ENCODE measurements at regions not wholly inside any gene's neighbourhood (a gene's known extent, or its start where the extent isn't known, plus 50 kb on each side); places are given as distances from the start of the nearest gene placed in this dataset.

DNA sequence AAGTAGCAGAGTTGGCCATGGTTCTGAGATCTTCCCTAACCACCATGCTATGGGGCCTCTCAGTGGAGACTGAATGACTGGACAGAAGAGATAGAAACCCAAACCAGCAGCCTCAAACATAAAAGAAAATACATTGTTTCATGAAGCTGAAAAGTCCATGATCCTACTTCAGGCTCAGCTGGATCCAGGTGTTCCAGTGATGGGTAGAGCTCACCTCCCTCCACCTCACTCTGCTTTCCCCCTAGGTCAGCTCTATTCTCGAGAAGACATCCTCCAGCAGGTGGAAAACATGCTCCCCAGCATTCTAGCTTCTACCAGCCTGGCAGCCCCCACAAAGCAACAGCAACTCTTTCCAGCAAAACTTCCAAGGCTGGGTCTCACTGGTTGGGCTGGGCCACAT is 132.1 kb downstream of the OAT start:
- DNase-seq (ENCODE audit: low spot score) = no peak

GRCh38 chr10:124285587-124286527 is 132.9 kb downstream of the OAT start:
- DNase-seq (ENCODE audit: low spot score) = peak; percentile 33

DNA sequence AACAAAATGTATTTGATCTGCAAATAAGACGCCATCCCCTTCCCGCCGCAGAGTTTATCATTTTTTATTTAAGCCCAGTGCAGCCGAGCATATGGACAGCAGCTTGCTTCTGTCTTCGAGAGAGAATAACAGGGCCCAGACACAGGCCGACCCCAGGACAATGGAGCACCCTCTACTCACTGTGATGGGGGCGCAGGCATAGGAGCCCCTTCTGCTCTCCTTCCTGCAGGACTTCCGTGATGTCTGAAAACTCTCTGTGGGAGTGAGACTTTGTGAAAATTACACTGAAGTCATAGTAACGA is 134.8 kb downstream of the OAT start:
- DNase-seq (ENCODE audit: low spot score) = no peak

DNA sequence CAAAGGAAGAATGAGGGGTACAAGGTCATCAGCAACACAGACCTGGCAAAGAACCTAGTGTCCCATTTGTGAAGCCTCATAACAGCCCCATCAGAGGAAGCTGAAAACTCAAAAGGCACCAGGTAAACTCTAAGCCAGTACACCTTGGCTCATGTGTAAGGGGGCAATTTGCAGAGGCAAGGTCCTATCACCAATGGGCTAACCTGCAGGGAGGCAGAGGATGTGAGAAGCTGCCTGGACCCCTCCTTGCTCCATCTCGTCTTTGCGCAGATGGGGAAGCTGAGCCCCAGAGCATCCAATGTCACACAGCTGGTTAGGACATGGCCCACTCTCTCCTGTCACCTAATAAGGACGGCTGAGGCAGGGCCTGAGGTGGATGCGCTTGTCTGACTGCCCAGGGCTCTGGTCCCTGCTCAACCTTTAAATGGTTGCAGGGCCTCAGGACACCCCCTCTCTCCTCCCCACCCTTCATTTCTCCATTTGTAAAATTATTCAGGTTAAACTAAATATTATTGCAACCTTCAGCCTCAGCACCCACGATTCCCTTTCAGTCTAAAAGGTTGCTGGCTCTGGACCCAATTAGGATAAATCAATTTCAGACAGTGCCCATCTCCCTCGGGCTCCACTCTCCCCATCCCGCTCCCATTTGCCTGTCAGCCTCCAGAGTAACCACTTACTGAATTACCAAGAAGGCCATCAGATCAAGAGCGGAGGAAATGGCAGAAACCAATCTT is 135.3 kb downstream of the OAT start:
- no peak for DNase-seq (ENCODE audit: low spot score)

- no peak for DNase-seq (ENCODE audit: low spot score)
These were observed 136.4 kb downstream of the OAT start for GRCh38 chr10:124282326-124282725.

- DNase-seq (ENCODE audit: low spot score) = no peak
These were observed 137.1 kb downstream of the OAT start for GRCh38 chr10:124281666-124282065.

DNA sequence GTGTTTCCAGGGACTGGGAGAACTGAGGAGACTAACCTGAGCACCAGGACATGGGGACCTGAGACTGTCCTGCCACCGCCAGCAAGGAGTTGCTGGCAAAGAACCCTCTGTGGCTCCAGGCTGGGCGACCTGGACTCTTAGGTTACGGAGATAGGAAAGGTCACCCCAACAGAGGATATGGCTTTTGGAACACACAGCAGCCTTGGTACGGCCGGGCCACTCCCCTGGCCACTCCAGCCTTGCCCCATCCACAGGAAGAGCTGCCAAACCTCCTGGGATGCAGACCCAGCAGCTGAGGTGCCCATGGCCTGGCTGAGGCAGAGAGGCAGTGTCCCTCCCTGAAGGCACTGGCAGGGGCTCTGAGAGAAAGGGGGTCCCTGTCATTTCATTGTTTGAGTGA is 137.8 kb downstream of the OAT start:
- no peak for DNase-seq (ENCODE audit: low spot score)

DNA sequence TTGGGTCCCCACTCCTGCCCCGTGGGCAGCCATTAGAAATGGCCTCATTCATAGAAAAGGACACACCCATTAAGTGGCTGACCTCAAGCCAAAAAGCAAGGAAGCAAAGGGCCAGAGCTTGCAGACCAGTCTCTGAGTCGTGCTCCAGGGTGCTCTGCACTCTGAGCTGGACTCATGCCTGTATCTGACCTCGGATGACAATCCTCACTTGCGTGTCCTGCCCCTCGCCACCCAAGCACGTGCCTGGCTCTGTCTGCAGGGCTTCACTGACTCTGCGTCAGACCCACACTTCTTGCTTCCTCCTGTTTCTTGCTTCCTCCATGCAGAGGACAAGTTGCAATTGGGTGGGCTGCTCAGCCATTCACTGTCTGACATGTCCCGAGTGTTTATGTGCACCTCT is 138.8 kb downstream of the OAT start:
- DNase-seq (ENCODE audit: low spot score) = no peak

- no peak for DNase-seq (ENCODE audit: low spot score)
These were observed 139.4 kb downstream of the OAT start for GRCh38 chr10:124279298-124279697.

DNA sequence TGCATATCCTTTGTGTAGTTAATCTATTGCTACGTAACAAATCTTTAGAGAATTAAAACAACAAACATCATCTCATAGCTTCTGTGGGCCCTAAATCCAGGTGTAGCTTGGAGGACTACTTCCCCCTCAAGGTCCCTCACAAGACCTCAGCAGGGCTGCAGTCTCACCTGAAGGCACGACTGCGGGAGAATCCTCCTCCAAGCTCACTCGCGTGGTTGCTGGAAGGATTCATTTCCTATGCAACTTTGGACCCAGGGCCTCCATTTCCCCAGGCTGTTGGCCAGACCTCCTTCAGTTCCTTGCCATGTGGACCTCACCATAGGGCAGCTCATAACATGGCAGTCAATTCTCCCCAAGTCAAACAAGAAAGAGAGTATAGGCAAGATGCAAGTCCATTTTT is 140.4 kb downstream of the OAT start:
- DNase-seq (ENCODE audit: low spot score) = no peak

- DNase-seq (ENCODE audit: low spot score) = no peak
These were observed 145.6 kb downstream of the OAT start for GRCh38 chr10:124273141-124273540.

DNA sequence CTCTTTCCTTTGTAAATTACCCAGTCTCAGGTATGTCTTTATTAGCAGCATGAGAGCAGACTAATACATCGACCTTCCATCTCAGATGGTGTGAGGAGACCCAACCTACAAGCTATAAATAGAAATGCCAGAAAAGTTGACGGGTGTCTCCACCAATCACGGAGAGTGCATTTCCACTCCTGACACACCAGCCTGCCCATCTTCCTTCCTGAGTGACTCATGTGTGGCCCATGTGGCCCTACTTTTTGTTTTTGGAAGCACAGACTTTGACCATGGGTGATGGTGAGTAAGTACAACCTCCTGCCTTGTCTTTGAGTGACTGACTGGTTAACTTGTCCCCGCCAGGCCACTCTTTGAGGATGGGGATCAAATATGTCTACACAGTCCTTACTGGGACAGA is 147.0 kb downstream of the OAT start:
- DNase-seq (ENCODE audit: low spot score) = no peak

GRCh38 chr10:124270530-124271327 is 148.0 kb downstream of the OAT start:
- no peak for DNase-seq (ENCODE audit: low spot score)

DNA sequence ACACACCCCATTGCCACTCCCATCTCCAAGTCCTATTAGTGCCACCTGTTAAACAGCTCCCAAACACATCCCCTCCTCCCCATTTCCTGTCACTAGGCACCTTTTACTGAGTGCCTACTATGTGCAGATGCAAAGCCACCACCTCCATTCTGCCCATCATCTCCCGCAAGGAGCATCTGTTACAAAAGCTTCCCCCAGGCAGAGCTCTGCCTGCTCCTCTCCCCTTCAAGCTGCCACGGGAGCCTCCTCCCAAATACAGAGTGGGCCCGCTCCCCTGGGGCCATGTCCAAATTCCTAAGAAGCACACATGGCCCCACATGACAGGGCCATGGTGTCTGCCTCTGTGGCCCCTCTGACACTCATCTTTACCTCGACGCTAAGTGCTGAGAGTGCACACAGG is 149.7 kb downstream of the OAT start:
- DNase-seq (ENCODE audit: low spot score) = no peak

- DNase-seq (ENCODE audit: low spot score) = no peak
These were observed 150.7 kb downstream of the OAT start for GRCh38 chr10:124267911-124268549.

DNA sequence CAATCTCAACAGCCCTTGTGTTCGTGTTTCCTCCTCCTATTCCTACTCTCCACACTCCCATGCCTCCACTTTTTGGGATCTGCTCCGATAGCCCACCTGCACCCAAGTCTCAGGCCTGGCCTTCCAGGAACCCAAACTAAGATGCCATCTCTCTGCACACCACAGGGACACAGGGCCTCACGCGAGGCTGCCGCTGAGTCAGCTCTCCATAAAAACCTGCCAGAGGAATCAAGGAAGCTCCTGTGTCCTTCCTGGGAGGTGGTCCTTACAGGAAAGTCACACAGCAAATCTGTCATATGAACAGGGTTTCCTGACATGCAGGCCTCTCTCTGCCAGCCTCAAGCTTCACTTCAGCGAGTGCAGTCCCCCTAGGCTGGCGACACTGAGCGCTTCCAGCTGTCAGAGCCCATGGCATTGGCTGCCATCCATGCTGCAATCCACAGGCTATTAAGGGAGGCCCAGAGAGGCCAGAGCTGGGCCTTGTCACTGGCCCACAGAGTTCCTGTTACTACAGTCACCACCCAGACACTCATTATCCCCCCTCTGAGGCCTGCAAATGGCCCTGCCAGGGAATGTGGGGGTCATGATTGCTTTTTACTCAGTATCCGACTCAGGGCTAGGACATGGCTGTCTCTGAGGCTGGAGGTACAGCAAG is 151.4 kb downstream of the OAT start:
- DNase-seq (ENCODE audit: low spot score) = no peak

DNA sequence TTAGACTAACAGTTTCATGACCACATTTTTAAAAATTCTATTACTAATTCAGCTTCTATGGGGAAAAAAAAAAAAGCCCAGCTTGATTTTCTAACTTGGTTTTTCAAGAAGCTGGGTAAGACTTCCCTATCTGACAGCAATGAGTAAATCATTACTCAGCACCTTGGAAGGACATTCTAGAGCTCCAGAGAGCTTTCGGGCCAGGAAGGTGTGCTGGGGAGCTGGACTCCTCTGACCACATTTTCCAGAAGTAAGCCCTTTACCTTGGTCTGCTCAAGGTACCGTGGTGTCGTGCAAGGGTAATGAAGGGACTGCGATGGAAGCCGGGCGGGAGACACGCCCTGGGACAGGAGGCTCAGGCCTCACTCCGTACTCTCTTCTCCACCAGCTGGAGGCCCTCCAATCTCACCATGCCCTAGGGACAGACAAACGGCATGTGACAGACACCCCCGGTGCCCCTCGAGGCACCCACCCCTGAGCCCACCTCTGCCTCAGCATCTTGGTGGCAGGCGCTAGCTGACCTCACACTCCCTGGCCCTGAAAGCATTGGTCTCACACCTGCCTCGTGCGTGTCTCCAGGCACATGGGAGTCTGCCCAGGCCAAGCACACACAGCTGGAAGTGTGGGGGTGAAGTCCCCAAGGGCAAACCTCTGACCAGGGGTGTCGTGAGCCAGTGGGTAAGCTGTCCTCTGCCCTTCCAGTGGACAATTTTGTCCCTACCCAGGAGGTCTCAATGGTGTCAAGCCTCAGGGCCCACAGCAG is 152.1 kb downstream of the OAT start:
- no peak for DNase-seq (ENCODE audit: low spot score)

DNA sequence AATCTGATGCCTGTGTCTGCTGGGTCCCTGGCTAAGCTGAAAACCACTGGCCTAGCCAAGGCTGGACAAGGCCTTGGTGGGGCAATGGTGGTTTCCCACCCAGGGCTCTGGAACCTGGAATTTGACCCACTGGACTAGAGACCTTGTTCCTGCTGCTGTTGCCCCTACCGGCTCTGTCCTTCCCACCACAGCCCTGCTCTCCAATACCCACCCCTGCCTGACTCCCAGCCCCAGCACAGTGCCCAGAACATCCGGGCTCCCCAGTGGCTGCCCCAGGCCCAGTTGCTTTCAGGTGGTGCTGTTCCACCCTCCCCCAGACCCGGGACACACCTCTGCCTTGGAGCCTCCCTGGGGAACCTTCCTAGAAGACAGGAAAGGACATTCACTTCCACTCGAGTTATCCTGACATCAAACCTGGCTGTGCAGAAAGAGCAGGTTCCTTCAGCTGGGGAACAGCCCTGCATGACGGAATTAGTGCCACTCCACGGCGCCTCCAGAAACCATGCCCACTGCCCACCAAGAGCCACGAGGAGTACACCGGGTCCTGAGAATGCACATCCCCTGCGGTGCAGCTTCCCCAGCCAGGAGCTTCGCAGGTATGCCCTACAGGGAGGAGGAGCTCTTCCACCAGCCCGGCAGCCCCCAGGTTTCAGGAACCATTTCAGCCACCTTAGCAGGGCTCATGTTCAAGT is 152.8 kb downstream of the OAT start:
- no peak for DNase-seq (ENCODE audit: low spot score)

DNA sequence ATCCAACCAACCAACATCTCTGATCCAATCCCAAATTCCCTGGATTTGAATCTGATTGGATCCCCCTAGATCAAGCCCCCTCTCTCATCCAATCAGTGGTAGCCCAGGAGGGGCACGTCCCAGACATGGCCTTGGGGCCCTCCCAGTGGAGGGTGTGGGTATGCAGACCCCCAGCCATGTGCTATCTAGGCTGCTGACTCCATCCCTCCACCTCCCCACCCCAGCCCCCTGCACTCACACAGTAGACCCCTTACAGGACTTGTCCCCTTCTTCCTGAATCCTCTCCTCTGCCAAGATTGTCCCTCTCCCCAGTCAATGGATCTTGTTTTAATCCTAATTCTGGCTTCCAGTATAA is 153.4 kb downstream of the OAT start:
- no peak for DNase-seq (ENCODE audit: low spot score)

- no peak for DNase-seq (ENCODE audit: low spot score)
These were observed 153.9 kb downstream of the OAT start for GRCh38 chr10:124264711-124265390.
